Ishikawa (cell line): ENCODE measurements at regions not wholly inside any gene's neighbourhood (a gene's known extent, or its start where the extent isn't known, plus 50 kb on each side); places are given as distances from the start of the nearest gene placed in this dataset.

Source experiments
- CREB1 ChIP-seq: IDR thresholded peaks from 2 replicates; pipeline ENCODE4 v1.6.1; 2012; ENCODE audit warnings: low read depth
- EGR1 ChIP-seq: IDR thresholded peaks from 2 replicates; pipeline ENCODE4 v1.6.1; 2012
- EP300 ChIP-seq: IDR thresholded peaks from 2 replicates; pipeline ENCODE4 v1.6.1; 2012; ENCODE audit warnings: borderline replicate concordance
- FOXM1 ChIP-seq: IDR thresholded peaks from 2 replicates; pipeline ENCODE4 v1.6.1; 2012; ENCODE audit warnings: low read depth, borderline replicate concordance
- MAX ChIP-seq: IDR thresholded peaks from 2 replicates; pipeline ENCODE4 v1.6.1; 2012
- RAD21 ChIP-seq: IDR thresholded peaks from 2 replicates; pipeline ENCODE4 v1.6.1; 2012; ENCODE audit warnings: low read depth
- REST ChIP-seq: IDR thresholded peaks from 2 replicates; pipeline ENCODE4 v1.6.1; 2012; ENCODE audit warnings: low read depth, mild to moderate bottlenecking
- TAF1 ChIP-seq: IDR thresholded peaks from 2 replicates; pipeline ENCODE4 v1.6.1; 2012; ENCODE audit warnings: low read depth, mild to moderate bottlenecking
- TCF12 ChIP-seq: IDR thresholded peaks from 2 replicates; pipeline ENCODE4 v1.6.1; 2012; ENCODE audit warnings: low read depth
- TEAD4 ChIP-seq: IDR thresholded peaks from 2 replicates; pipeline ENCODE4 v1.6.1; 2012
- USF1 ChIP-seq: IDR thresholded peaks from 2 replicates; pipeline ENCODE4 v1.6.1; 2012
- YY1 ChIP-seq: IDR thresholded peaks from 2 replicates; pipeline ENCODE4 v1.6.1; 2012; ENCODE audit warnings: low read depth
- ZBTB7A ChIP-seq: IDR thresholded peaks from 2 replicates; pipeline ENCODE4 v1.6.1; 2012; ENCODE audit warnings: low read depth

GRCh38 chr9:135178498-135178897, 91.0 kb downstream of the OLFM1 start:
- TF ChIP-seq TAF1 = no peak
- no peak for TF ChIP-seq YY1
- TF ChIP-seq EP300 = no peak
- TF ChIP-seq TCF12 = no peak
- TF ChIP-seq RAD21 = no peak
- no peak for TF ChIP-seq FOXM1
- TF ChIP-seq USF1 = no peak
- no peak for TF ChIP-seq CREB1
- TF ChIP-seq MAX = no peak
- TF ChIP-seq EGR1 = no peak
- no peak for TF ChIP-seq TEAD4
- no peak for TF ChIP-seq REST
- TF ChIP-seq ZBTB7A = no peak
